ENCODE measurements at regions not wholly inside any gene's neighbourhood (a gene's known extent, or its start where the extent isn't known, plus 50 kb on each side); places are given as distances from the start of the nearest gene placed in this dataset.

GRCh38 chr14:101072531-101072930 lies 169.0 kb upstream of the RTL1 start:
- H3K36me3 ChIP-seq (ENCODE audit: control insufficient read depth, insufficient read depth, low read length): no peaks in the 10 kb centered on the region
- no peaks in the 10 kb centered on the region for H3K27me3 ChIP-seq (ENCODE audit: control insufficient read depth, insufficient read depth, low read length)
- ATAC-seq: peak; percentile 58
- H3K4me1 ChIP-seq (ENCODE audit: control insufficient read depth, insufficient read depth, low read length): peaks cover 35% of the 10 kb centered on the region
- CTCF ChIA-PET: no interaction called here
- no peak for DNase-seq (ENCODE audit: low read depth, low spot score)
- TF ChIP-seq SIN3A (IDR thresholded peaks at IDR 0.05; ENCODE audit: borderline replicate concordance, insufficient read depth, low read depth, low read length) (no peak), REST (IDR thresholded peaks at IDR 0.05; ENCODE audit: insufficient read depth in 1 of 2, low read depth in 2 of 2, low read length in 1 of 2) (no peak), POLR2AphosphoS5 (IDR thresholded peaks at IDR 0.05; ENCODE audit: low read depth, low read length) (no peak), TCF7L2 (IDR thresholded peaks at IDR 0.05; ENCODE audit: low read depth, low read length) (no peak), CTCF (IDR thresholded peaks at IDR 0.05) (no peak)
- BruUV-seq (replicated peaks): no TSS peak
- in situ Hi-C loops (cut with HindIII; ENCODE audit: low pct_unique_long_range_greater_than_20kb, low sequenced_read_pairs): no loop called here
- H3K4me3 ChIP-seq (ENCODE audit: low read depth in 2 of 2, low read length in 2 of 2): no peak overlapping the region
- POLR2A ChIA-PET: no interaction called here
- no peaks in the 10 kb centered on the region for H3K9me3 ChIP-seq (ENCODE audit: control insufficient read depth, insufficient read depth, low read depth, low read length)
- H3K27ac ChIP-seq (ENCODE audit: low read length): peak overlapping the region; percentile 86
- intact Hi-C loops (cut with micrococcal nuclease; ENCODE audit: unreplicated experiment): loop anchor here (10.0 kb wide), 1 partner anchor 162 kb away; no protein-coding TSS in a partner anchor

GRCh38 chr14:101072945-101073597 lies 169.5 kb upstream of the RTL1 start:
- POLR2A ChIA-PET: no interaction called here
- BruUV-seq (replicated peaks): no TSS peak
- peak overlapping the region; percentile 86 for H3K27ac ChIP-seq (ENCODE audit: low read length)

More at GRCh38 chr14:101072945-101073597, 169.5 kb upstream of the RTL1 start:
- peak; percentile 75 for DNase-seq (ENCODE audit: low read depth, low spot score)
- peak overlapping the region in 1 of 2 experiments; percentile 23; a peak in 2 of 4 replicates for H3K4me3 ChIP-seq (ENCODE audit: low read depth in 2 of 2, low read length in 2 of 2)
- H3K9me3 ChIP-seq (ENCODE audit: control insufficient read depth, insufficient read depth, low read depth, low read length): no peaks in the 10 kb centered on the region
- TF ChIP-seq TCF7L2 (IDR thresholded peaks at IDR 0.05; ENCODE audit: low read depth, low read length) (peak; percentile 56; the same call in 1 of the 2 replicates), POLR2AphosphoS5 (IDR thresholded peaks at IDR 0.05; ENCODE audit: low read depth, low read length) (peak; percentile 76; the same call in 1 of the 2 replicates), CTCF (IDR thresholded peaks at IDR 0.05) (no peak), SIN3A (IDR thresholded peaks at IDR 0.05; ENCODE audit: borderline replicate concordance, insufficient read depth, low read depth, low read length) (no peak), REST (IDR thresholded peaks at IDR 0.05; ENCODE audit: insufficient read depth in 1 of 2, low read depth in 2 of 2, low read length in 1 of 2) (peak in 1 of 2 experiments; percentile 24; a peak in 1 of 4 replicates)
- peak; percentile 95 for ATAC-seq
- in situ Hi-C loops (cut with HindIII; ENCODE audit: low pct_unique_long_range_greater_than_20kb, low sequenced_read_pairs): no loop called here
- CTCF ChIA-PET: interaction anchor here (1.0 kb wide), 1 partner anchor 162 kb away, joined by 5 read pairs; no protein-coding TSS in a partner anchor
- H3K27me3 ChIP-seq (ENCODE audit: control insufficient read depth, insufficient read depth, low read length): no peaks in the 10 kb centered on the region
- no peaks in the 10 kb centered on the region for H3K36me3 ChIP-seq (ENCODE audit: control insufficient read depth, insufficient read depth, low read length)
- intact Hi-C loops (cut with micrococcal nuclease; ENCODE audit: unreplicated experiment): loop anchor here (10.0 kb wide), 1 partner anchor 162 kb away; no protein-coding TSS in a partner anchor
- H3K4me1 ChIP-seq (ENCODE audit: control insufficient read depth, insufficient read depth, low read length): peaks cover 35% of the 10 kb centered on the region

Data from Panc1 (cell line).